Osteoblast (primary cell): ENCODE measurements at regions not wholly inside any gene's neighbourhood (a gene's known extent, or its start where the extent isn't known, plus 50 kb on each side); places are given as distances from the start of the nearest gene placed in this dataset.
"Not testable (repeated sequence)": the region's sequence is repeated elsewhere in the genome, so short reads cannot be mapped to it uniquely, and the experiment has no call there.

ENCODE experiments used
- DNase-seq: peaks from one replicate; pipeline ENCODE4 v3.0.0; 2011; ENCODE audit warnings: low spot score, mixed read lengths; ENCODE audit not compliant: insufficient read length; ENCODE audit errors: missing footprints
- H2AFZ ChIP-seq: 2 replicates; pipeline ENCODE4 v1.6.0; 2011; ENCODE audit warnings: mild to moderate bottlenecking, low read length
- H3K27ac ChIP-seq: 2 replicates; pipeline ENCODE4 v1.5.1; 2011; ENCODE audit warnings: mild to moderate bottlenecking, low read depth, low read length, moderate library complexity
- H3K27me3 ChIP-seq: 2 replicates; pipeline ENCODE4 v1.6.0; 2012; ENCODE audit warnings: mild to moderate bottlenecking, control low read depth, inconsistent platforms, low read length, moderate library complexity; ENCODE audit not compliant: insufficient read depth
- H3K36me3 ChIP-seq: 2 replicates; pipeline ENCODE4 v1.5.1; 2011; ENCODE audit warnings: mild to moderate bottlenecking, low read length, control low read depth, moderate library complexity; ENCODE audit not compliant: insufficient read depth
- H3K4me1 ChIP-seq: 2 replicates; pipeline ENCODE4 v1.5.1; 2011; ENCODE audit warnings: mild to moderate bottlenecking, low read length, control low read depth, moderate library complexity; ENCODE audit not compliant: insufficient read depth
- H3K4me2 ChIP-seq: 2 replicates; pipeline ENCODE4 v1.6.0; 2011; ENCODE audit warnings: mild to moderate bottlenecking, low read length; ENCODE audit not compliant: insufficient read depth
- H3K4me3 ChIP-seq: fragments of 200-600 bp; sonication (generic); 3 replicates; pipeline ENCODE4 v1.5.1; 2012; ENCODE audit warnings: mild to moderate bottlenecking, low read length, inconsistent platforms; ENCODE audit not compliant: insufficient read depth
- H3K79me2 ChIP-seq: 2 replicates; pipeline ENCODE4 v1.6.0; 2012; ENCODE audit warnings: mild to moderate bottlenecking, low read length, control low read depth, inconsistent platforms; ENCODE audit not compliant: insufficient read depth
- H3K9me3 ChIP-seq: 2 replicates; pipeline ENCODE4 v1.5.1; 2011; ENCODE audit warnings: low read depth, low read length, control low read depth
- H4K20me1 ChIP-seq: 2 replicates; pipeline ENCODE4 v1.6.0; 2012; ENCODE audit warnings: mild to moderate bottlenecking, low read length, control low read depth; ENCODE audit not compliant: insufficient read depth
- TF ChIP-seq, protein P1 (sequence below): IDR thresholded peaks from 2 replicates; pipeline ENCODE4 v1.5.1; 2011; ENCODE audit warnings: mild to moderate bottlenecking, low read depth, low read length, moderate library complexity; ENCODE audit errors: extremely low read depth

DNA sequence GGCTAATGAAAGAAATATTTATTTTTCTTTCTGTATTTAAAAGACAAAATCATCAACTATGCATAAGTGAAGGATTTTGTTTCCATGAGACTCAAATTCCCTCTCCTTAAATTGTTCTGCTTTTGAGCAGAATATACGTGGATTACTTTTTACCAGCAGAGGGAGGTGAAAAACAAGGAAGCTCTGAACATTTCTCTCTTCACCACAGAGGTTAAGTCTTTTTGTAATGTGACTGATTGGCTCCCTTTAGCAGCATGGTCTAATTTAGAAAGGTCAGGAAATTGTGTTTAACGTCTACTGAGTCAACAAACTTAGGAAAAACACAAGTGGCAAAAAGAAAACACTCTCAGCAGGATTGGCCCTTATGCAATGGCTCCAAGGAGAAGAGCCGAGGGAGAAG, 55.1 kb upstream of the F9 start:
- Histone ChIP-seq H3K4me1 (no peaks in the 10 kb centered on the region), H3K27ac (no peak overlapping the region), H3K9me3 (no peaks in the 10 kb centered on the region), H2AFZ (no peak overlapping the region), H3K79me2 (no peaks in the 10 kb centered on the region), H3K4me2 (no peak overlapping the region), H4K20me1 (no peaks in the 10 kb centered on the region), H3K27me3 (no peaks in the 10 kb centered on the region), H3K36me3 (no peaks in the 10 kb centered on the region), H3K4me3 (no peak overlapping the region)
- DNase-seq, result no peak
- TF ChIP-seq, protein P1, sequence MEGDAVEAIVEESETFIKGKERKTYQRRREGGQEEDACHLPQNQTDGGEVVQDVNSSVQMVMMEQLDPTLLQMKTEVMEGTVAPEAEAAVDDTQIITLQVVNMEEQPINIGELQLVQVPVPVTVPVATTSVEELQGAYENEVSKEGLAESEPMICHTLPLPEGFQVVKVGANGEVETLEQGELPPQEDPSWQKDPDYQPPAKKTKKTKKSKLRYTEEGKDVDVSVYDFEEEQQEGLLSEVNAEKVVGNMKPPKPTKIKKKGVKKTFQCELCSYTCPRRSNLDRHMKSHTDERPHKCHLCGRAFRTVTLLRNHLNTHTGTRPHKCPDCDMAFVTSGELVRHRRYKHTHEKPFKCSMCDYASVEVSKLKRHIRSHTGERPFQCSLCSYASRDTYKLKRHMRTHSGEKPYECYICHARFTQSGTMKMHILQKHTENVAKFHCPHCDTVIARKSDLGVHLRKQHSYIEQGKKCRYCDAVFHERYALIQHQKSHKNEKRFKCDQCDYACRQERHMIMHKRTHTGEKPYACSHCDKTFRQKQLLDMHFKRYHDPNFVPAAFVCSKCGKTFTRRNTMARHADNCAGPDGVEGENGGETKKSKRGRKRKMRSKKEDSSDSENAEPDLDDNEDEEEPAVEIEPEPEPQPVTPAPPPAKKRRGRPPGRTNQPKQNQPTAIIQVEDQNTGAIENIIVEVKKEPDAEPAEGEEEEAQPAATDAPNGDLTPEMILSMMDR, result no peak

DNA sequence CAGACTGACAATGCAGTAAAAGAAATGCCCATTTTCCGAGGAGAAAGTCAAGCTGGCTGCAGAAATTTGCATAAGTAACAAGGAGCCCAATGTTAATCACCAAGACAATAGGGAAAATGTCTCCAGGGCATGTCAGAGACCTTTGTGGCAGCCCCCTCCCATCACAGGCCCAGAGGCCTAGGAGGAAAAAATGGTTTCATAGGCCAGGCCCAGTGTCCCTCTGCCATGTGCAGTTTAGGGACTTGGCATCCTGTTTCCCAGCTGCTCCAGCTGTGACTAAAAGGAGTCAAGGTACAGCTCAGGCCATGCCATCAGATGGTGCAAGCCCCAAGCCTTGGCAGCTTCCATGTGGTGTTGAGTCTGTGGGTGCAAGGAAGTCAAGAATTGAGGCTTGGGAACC, 68.6 kb upstream of the F9 start:
- not testable (repeated sequence) for H4K20me1 ChIP-seq, H3K27me3 ChIP-seq, DNase-seq, H3K79me2 ChIP-seq, H3K27ac ChIP-seq, H3K4me2 ChIP-seq, H2AFZ ChIP-seq, H3K36me3 ChIP-seq, H3K4me3 ChIP-seq, H3K9me3 ChIP-seq, H3K4me1 ChIP-seq

DNA sequence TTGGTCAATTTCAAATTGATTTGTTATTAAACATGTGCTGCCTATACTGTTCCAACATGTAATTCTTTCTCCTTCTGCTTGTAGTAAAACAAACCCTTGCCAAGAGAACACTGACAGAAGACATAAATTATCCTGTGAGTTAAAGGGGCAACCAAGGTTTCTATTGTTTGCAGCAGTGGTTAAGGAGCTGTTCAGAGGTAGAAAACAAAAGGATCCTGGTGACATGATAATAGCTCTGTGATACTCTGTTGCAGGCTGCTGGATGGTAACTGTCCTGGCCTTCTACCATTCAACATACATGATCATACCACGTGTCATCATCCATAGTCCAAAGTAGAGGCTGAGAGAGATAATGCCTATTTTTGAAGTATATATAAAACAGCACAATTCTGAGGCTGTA, 75.8 kb upstream of the F9 start:
- no peak overlapping the region for H3K27ac ChIP-seq
- no peaks in the 10 kb centered on the region for H3K27me3 ChIP-seq
- H2AFZ ChIP-seq, result no peak overlapping the region
- H3K4me3 ChIP-seq, result no peak overlapping the region
- no peaks in the 10 kb centered on the region for H3K36me3 ChIP-seq
- no peaks in the 10 kb centered on the region for H3K9me3 ChIP-seq
- H3K4me1 ChIP-seq, result no peaks in the 10 kb centered on the region
- TF ChIP-seq, protein P1, result no peak
- H3K4me2 ChIP-seq, result no peak overlapping the region
- no peaks in the 10 kb centered on the region for H4K20me1 ChIP-seq
- H3K79me2 ChIP-seq, result no peaks in the 10 kb centered on the region
- DNase-seq, result no peak

DNA sequence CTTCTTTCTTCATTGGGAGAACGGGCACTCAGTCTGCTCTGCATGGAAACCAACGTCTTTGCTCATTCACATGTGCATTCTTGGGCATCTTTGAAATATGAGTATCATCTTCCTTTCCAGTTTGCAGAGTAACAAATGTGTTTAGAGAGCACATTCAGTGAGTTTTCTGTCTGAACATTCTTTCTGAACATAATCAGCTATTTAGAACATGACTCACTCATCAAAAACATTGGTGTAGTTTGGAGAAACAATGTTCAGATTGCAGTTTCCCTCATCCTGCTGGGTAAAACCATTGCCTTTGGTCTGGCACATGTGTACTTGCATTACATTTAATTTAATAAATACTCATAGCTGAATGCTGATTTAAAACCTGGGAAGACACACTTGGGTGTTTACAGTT, 81.5 kb upstream of the F9 start:
- no peak overlapping the region for H3K27ac ChIP-seq
- H3K4me1 ChIP-seq, result no peaks in the 10 kb centered on the region
- no peak for DNase-seq
- TF ChIP-seq, protein P1, result no peak
- H3K4me2 ChIP-seq, result no peak overlapping the region
- no peaks in the 10 kb centered on the region for H3K27me3 ChIP-seq
- H2AFZ ChIP-seq, result no peak overlapping the region
- H3K36me3 ChIP-seq, result no peaks in the 10 kb centered on the region
- H3K4me3 ChIP-seq, result no peak overlapping the region
- no peaks in the 10 kb centered on the region for H3K9me3 ChIP-seq
- no peaks in the 10 kb centered on the region for H3K79me2 ChIP-seq
- H4K20me1 ChIP-seq, result no peaks in the 10 kb centered on the region

DNA sequence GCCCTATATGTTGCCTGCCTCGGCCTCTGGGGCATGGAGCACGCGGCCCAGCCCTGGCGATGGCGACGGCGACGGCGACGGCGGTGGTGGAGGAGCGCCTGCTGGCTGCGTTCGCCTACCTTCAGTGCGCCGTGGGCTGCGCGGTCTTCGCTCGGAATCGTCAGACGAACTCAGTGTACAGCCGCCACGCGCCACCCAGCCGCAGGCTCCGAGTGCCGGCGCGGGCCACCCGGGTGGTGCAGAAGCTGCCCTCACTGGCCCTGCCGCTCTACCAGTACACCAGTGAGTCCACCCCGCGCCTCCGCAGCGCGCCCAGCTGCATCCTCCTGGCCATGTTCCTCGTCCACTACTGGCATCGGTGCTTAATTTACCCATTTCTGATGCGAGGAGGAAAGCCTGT, 83.7 kb upstream of the F9 start:
- H3K4me1 ChIP-seq, result no peaks in the 10 kb centered on the region
- no peak for DNase-seq
- no peak overlapping the region for H3K4me2 ChIP-seq
- H4K20me1 ChIP-seq, result no peaks in the 10 kb centered on the region
- no peaks in the 10 kb centered on the region for H3K9me3 ChIP-seq
- H2AFZ ChIP-seq, result no peak overlapping the region
- no peaks in the 10 kb centered on the region for H3K79me2 ChIP-seq
- no peaks in the 10 kb centered on the region for H3K27me3 ChIP-seq
- H3K27ac ChIP-seq, result no peak overlapping the region
- no peaks in the 10 kb centered on the region for H3K36me3 ChIP-seq
- no peak overlapping the region for H3K4me3 ChIP-seq
- TF ChIP-seq, protein P1, result no peak
